Glutamatergic neuron (in vitro differentiated cells): ENCODE measurements at regions not wholly inside any gene's neighbourhood (a gene's known extent, or its start where the extent isn't known, plus 50 kb on each side); places are given as distances from the start of the nearest gene placed in this dataset.

ENCODE experiments used
- DNase-seq: peaks from one replicate; pipeline ENCODE4 v3.0.0; 2022
- H3K27ac Mint-ChIP-seq: one replicate; pipeline ENCODE4 v1.8.0; 2020; ENCODE audit warnings: mild to moderate bottlenecking, mixed read lengths, inconsistent platforms; ENCODE audit not compliant: unreplicated experiment
- H3K27me3 Mint-ChIP-seq: one replicate; pipeline ENCODE4 v1.8.0; 2020; ENCODE audit warnings: mild to moderate bottlenecking, moderate library complexity, mixed read lengths, inconsistent platforms; ENCODE audit not compliant: unreplicated experiment
- H3K36me3 Mint-ChIP-seq: one replicate; pipeline ENCODE4 v1.8.0; 2020; ENCODE audit warnings: mild to moderate bottlenecking, mixed read lengths, inconsistent platforms; ENCODE audit not compliant: unreplicated experiment
- H3K4me1 Mint-ChIP-seq: one replicate; pipeline ENCODE4 v1.8.0; 2020; ENCODE audit warnings: mild to moderate bottlenecking, low read depth, mixed read lengths, inconsistent platforms; ENCODE audit not compliant: unreplicated experiment
- H3K4me3 Mint-ChIP-seq: one replicate; pipeline ENCODE4 v1.8.0; 2020; ENCODE audit warnings: mild to moderate bottlenecking, mixed read lengths, inconsistent platforms; ENCODE audit not compliant: unreplicated experiment
- H3K9me3 Mint-ChIP-seq: one replicate; pipeline ENCODE4 v1.8.0; 2020; ENCODE audit warnings: mild to moderate bottlenecking, moderate library complexity, mixed read lengths, inconsistent platforms; ENCODE audit not compliant: unreplicated experiment
- TF ChIP-seq, protein P1 (sequence below): fragments of 200-600 bp; sonication (generic); IDR thresholded peaks from one replicate; pipeline ENCODE4 v1.5.0; 2021; ENCODE audit not compliant: partially characterized antibody, unreplicated experiment

DNA sequence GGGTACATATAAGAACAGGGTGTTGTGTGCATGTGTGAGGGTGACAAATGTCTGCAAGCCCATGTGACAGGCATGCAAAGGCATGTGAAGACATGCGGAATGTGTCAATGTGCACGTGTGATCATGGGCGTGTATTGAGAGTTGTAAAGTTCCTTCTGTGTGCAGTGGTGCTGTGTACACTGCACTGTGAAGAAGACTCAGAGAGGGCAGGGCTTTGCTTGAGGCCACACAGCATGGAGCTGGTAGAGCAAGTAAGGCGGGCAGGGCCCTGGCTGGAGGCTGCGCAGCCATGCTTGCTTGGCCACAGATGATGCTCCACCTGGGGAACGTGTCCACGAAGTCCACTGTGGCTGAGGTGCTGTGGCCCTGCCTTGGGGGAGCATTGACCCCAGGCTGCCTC, 66.8 kb downstream of the PTPRS start:
- H3K4me1 Mint-ChIP-seq, result no peaks in the 10 kb centered on the region
- DNase-seq, result no peak
- H3K9me3 Mint-ChIP-seq, result peaks cover 7% of the 10 kb centered on the region
- TF ChIP-seq, protein P1, sequence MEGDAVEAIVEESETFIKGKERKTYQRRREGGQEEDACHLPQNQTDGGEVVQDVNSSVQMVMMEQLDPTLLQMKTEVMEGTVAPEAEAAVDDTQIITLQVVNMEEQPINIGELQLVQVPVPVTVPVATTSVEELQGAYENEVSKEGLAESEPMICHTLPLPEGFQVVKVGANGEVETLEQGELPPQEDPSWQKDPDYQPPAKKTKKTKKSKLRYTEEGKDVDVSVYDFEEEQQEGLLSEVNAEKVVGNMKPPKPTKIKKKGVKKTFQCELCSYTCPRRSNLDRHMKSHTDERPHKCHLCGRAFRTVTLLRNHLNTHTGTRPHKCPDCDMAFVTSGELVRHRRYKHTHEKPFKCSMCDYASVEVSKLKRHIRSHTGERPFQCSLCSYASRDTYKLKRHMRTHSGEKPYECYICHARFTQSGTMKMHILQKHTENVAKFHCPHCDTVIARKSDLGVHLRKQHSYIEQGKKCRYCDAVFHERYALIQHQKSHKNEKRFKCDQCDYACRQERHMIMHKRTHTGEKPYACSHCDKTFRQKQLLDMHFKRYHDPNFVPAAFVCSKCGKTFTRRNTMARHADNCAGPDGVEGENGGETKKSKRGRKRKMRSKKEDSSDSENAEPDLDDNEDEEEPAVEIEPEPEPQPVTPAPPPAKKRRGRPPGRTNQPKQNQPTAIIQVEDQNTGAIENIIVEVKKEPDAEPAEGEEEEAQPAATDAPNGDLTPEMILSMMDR, result no peak
- H3K27ac Mint-ChIP-seq, result no peak overlapping the region
- H3K36me3 Mint-ChIP-seq, result no peaks in the 10 kb centered on the region
- H3K27me3 Mint-ChIP-seq, result peaks cover 7% of the 10 kb centered on the region
- no peak overlapping the region for H3K4me3 Mint-ChIP-seq

DNA sequence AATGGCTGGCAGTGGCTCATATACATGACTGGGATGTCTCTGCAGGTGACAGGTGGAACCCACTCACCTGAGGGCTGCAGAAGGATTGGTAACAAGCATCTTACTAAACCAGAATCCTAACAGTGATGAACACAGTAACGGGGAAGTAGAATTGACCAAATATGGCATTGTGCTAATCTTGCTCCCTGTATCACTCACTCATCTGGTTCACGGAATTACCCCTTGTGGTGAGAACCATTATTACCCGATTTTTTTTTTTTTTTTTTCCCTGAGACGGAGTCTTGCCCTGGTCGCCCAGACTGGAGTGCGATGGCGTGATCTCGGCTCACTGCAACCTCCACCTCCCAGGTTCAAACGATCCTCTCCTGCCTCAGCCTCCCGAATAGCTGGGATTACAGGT, 69.5 kb downstream of the PTPRS start:
- Mint-ChIP-seq H3K9me3 (peaks cover 14% of the 10 kb centered on the region), H3K4me3 (no peak overlapping the region), H3K36me3 (no peaks in the 10 kb centered on the region), H3K27ac (peak overlapping the region; percentile 12), H3K27me3 (peaks cover 12% of the 10 kb centered on the region), H3K4me1 (peaks cover 5% of the 10 kb centered on the region)
- DNase-seq, result no peak
- TF ChIP-seq, protein P1, result peak; percentile 70

DNA sequence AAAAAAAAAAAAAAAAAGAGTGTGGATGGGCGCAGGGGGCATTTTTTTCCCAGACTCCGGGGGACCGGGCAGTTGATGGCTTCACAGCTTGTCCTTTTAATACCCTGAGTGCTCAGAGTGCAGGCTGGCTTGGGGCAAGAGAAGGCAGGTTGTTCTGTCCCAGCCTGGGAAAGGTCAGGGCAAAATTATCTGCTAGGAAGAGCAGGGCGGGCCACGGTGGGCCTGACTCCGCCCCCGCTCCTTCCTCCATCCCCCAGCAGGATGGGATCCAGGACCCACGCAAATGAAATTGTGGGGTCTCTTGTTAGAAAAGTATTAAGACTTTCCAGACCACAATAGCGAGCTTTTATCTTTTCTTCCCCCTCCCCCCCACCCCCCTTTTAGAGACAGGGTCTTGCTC, 70.7 kb downstream of the PTPRS start:
- DNase-seq, result no peak
- peaks cover under 1% of the 10 kb centered on the region for H3K36me3 Mint-ChIP-seq
- H3K27me3 Mint-ChIP-seq, result peaks cover 12% of the 10 kb centered on the region
- no peak overlapping the region for H3K4me3 Mint-ChIP-seq
- peaks cover 11% of the 10 kb centered on the region for H3K9me3 Mint-ChIP-seq
- H3K27ac Mint-ChIP-seq, result no peak overlapping the region
- TF ChIP-seq, protein P1, result no peak
- H3K4me1 Mint-ChIP-seq, result peaks cover 5% of the 10 kb centered on the region

DNA sequence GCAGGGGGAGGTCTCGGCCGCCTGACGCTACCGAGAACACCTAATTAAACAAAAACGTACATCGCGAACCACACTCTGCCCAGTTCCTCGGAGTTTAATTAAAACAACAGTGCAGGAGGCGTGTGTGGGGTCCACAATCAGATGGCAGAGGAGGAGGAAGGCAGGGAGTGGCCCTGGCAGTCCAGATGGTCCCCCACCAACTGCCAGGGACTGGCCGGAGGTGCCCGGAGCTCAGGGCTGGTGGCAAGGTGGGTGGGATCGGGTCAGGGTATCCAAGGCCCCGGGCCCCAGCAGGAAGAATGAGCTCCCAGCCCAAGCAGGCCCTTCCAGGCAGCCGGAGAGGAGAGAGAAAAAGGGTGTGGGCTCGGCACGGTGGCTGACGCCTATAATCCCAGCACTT, 71.3 kb downstream of the PTPRS start:
- no peak for DNase-seq
- Mint-ChIP-seq H3K27ac (peak overlapping the region; percentile 38), H3K27me3 (peaks cover 12% of the 10 kb centered on the region), H3K4me1 (peaks cover 10% of the 10 kb centered on the region), H3K9me3 (peaks cover 14% of the 10 kb centered on the region), H3K4me3 (no peak overlapping the region), H3K36me3 (peaks cover 4% of the 10 kb centered on the region)
- TF ChIP-seq, protein P1, result no peak

DNA sequence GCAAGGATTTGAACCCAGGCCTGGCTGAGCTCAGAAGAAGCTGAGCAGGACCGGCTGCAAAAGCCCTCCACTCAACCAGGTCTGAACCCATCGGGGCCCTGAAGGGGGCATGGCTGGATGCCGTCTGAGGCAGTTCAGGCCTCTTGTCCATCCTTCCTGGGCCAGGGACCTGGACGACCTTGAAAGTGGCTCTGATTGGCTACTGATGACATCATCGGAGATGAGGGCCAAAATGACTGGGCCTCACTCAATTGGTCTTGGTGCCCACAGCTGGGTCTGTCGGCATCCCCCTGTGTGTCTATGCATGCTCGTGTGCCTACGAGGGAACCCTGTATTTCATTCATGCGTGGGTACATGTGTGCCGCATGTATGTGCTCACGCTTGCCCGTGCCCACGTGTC, 71.8 kb downstream of the PTPRS start:
- TF ChIP-seq, protein P1, result no peak
- no peak overlapping the region for H3K4me3 Mint-ChIP-seq
- peaks cover 17% of the 10 kb centered on the region for H3K9me3 Mint-ChIP-seq
- DNase-seq, result no peak
- H3K27ac Mint-ChIP-seq, result peak overlapping the region; percentile 38
- H3K36me3 Mint-ChIP-seq, result peaks cover 4% of the 10 kb centered on the region
- H3K4me1 Mint-ChIP-seq, result peaks cover 14% of the 10 kb centered on the region
- peaks cover 15% of the 10 kb centered on the region for H3K27me3 Mint-ChIP-seq
